DOHH2 (cell line): ENCODE measurements at regions not wholly inside any gene's neighbourhood (a gene's known extent, or its start where the extent isn't known, plus 50 kb on each side); places are given as distances from the start of the nearest gene placed in this dataset.

Experiments
- CTCF ChIP-seq: fragments of 200-600 bp; sonication (generic); IDR thresholded peaks from one replicate; pipeline ENCODE4 v1.5.1; 2014; ENCODE audit warnings: antibody characterized with exemption, mild to moderate bottlenecking, low read depth, low read length; ENCODE audit not compliant: poor library complexity, severe bottlenecking
- EZH2phosphoT487 ChIP-seq: fragments of 200-600 bp; sonication (generic); IDR thresholded peaks from 2 replicates; pipeline ENCODE4 v1.6.1; 2017; ENCODE audit warnings: borderline replicate concordance, mild to moderate bottlenecking, antibody characterized with exemption, low read length, moderate library complexity, mixed read lengths

- TF ChIP-seq CTCF (no peak), EZH2phosphoT487 (no peak)
Measured at GRCh38 chr12:18813753-18814152, 75.8 kb downstream of the CAPZA3 start.
